ENCODE measurements at regions not wholly inside any gene's neighbourhood (a gene's known extent, or its start where the extent isn't known, plus 50 kb on each side); places are given as distances from the start of the nearest gene placed in this dataset.

DNA sequence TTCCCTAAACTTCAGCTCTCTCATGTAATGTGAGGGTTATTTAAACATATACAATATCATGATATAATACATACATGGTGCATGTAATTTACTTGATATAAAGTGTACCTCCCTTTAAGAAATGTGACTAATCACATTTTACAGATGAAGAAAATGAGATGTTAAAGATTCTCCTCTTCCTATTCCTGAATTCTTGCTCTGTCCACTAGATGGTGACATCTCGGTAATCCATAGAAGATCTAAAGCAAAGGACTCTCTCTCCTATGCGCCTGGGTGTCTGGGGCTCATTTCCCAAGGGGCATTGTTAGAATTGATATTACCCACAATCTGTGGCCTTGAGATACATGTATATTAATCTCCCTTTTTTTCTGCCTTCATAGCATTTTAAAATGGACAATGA, 804.9 kb downstream of the RAB28 start:
- H3K36me3 ChIP-seq (ENCODE audit: control insufficient read depth in 2 of 4, insufficient read depth in 4 of 4, low read length in 3 of 4): no peaks in the 10 kb centered on the region
- no peak overlapping the region for H2BK5ac ChIP-seq (ENCODE audit: low read depth, low read length)
- H2BK120ac ChIP-seq (replicated peaks; ENCODE audit: low read depth, low read length): no peak overlapping the region
- no peak overlapping the region for H4K91ac ChIP-seq (replicated peaks; ENCODE audit: insufficient read length, low read length)
- H3K18ac ChIP-seq (ENCODE audit: extremely low read depth, low read length): no peak overlapping the region
- DNase-seq (ENCODE audit: low read depth in 1 of 2, low spot score in 2 of 2) (no peak), FAIRE-seq (peak; percentile 19)
- H3K14ac ChIP-seq (ENCODE audit: insufficient read length): no peak overlapping the region
- no peak overlapping the region for H4K5ac ChIP-seq (ENCODE audit: insufficient read length, low read depth, low read length)
- H3K56ac ChIP-seq (replicated peaks; ENCODE audit: insufficient read length, low read depth, low read length): no peak overlapping the region
- peaks cover 9 to 12% of the 10 kb centered on the region in 2 experiments; a peak in 3 of 4 replicates for H3K9me3 ChIP-seq (ENCODE audit: insufficient read depth in 2 of 2, low read depth in 1 of 2, low read length in 1 of 2)
- H3K23ac ChIP-seq (ENCODE audit: insufficient read length): no peak overlapping the region
- no peak overlapping the region for H2AFZ ChIP-seq (ENCODE audit: low read length)
- POLR2A ChIA-PET (ENCODE audit: partially characterized antibody): no interaction called here
- no peak overlapping the region for H3K9ac ChIP-seq (replicated peaks in 1 of 4; ENCODE audit: extremely low read depth in 1 of 4, low read depth in 3 of 4, low read length in 3 of 4)
- 70% methylated on average over 2 of the region's 2 CpGs; no CpG with 5 or more reads in 1 of the 2 experiments for WGBS, 2 experiments (ENCODE audit: extremely low coverage in 1 of 2, insufficient coverage in 1 of 2, insufficient read length in 1 of 2, insufficient replicate concordance in 2 of 2, low coverage in 1 of 2, low lambda C conversion rate in 2 of 2, missing lambda C conversion rate in 1 of 2)
- H4K8ac ChIP-seq (ENCODE audit: extremely low read depth, insufficient read depth, low read length): no peak overlapping the region
- no peak overlapping the region for H2AK5ac ChIP-seq (ENCODE audit: low read depth, low read length)
- H2BK20ac ChIP-seq (ENCODE audit: low read length): no peak overlapping the region
- no peak overlapping the region for H3K27ac ChIP-seq (ENCODE audit: low read depth, low read length)
- no peak overlapping the region for H3K4ac ChIP-seq (replicated peaks; ENCODE audit: insufficient read length, low read depth, low read length)
- H3K23me2 ChIP-seq (ENCODE audit: low read depth, low read length): no peaks in the 10 kb centered on the region
- CTCF ChIA-PET (ENCODE audit: partially characterized antibody): interaction anchor here (0.8 to 2.0 kb wide), 4 partner anchors 9 to 89 kb away, joined by 3 to 9 read pairs (median 4); no protein-coding TSS in a partner anchor
- TF ChIP-seq SP2 (IDR thresholded peaks at IDR 0.05; ENCODE audit: low read length) (no peak), CBX5 (IDR thresholded peaks at IDR 0.05; ENCODE audit: low read depth, low read length) (no peak), POU5F1 (IDR thresholded peaks at IDR 0.05; ENCODE audit: low read depth, low read length) (no peak), NRF1 (IDR thresholded peaks at IDR 0.05; ENCODE audit: low read depth, low read length) (no peak), RAD21 (IDR thresholded peaks at IDR 0.05 in 1 of 2, conservative IDR thresholded peaks at IDR 0.05 in 1 of 2; ENCODE audit: low read depth in 2 of 2, low read length in 2 of 2) (peak; percentile 32 to 37)
- TF ChIP-seq, protein P1, sequence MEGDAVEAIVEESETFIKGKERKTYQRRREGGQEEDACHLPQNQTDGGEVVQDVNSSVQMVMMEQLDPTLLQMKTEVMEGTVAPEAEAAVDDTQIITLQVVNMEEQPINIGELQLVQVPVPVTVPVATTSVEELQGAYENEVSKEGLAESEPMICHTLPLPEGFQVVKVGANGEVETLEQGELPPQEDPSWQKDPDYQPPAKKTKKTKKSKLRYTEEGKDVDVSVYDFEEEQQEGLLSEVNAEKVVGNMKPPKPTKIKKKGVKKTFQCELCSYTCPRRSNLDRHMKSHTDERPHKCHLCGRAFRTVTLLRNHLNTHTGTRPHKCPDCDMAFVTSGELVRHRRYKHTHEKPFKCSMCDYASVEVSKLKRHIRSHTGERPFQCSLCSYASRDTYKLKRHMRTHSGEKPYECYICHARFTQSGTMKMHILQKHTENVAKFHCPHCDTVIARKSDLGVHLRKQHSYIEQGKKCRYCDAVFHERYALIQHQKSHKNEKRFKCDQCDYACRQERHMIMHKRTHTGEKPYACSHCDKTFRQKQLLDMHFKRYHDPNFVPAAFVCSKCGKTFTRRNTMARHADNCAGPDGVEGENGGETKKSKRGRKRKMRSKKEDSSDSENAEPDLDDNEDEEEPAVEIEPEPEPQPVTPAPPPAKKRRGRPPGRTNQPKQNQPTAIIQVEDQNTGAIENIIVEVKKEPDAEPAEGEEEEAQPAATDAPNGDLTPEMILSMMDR (IDR thresholded peaks at IDR 0.05; ENCODE audit: control extremely low read depth in 1 of 3, insufficient read depth in 1 of 3, low read depth in 1 of 3, low read length in 3 of 3): peak in 2 of 3 experiments; percentile 21 to 57; a peak in 2 of 4 replicates
- H4K20me1 ChIP-seq (replicated peaks in 1 of 2; ENCODE audit: control insufficient read depth in 1 of 2, insufficient read depth in 2 of 2, low read length in 2 of 2): no peaks in the 10 kb centered on the region
- H3K4me2 ChIP-seq (ENCODE audit: insufficient read depth in 1 of 2, low read depth in 2 of 2, low read length in 2 of 2): no peak overlapping the region
- H3K79me1 ChIP-seq (ENCODE audit: low read depth, low read length): no peaks in the 10 kb centered on the region
- no peaks in the 10 kb centered on the region for H3K4me1 ChIP-seq (replicated peaks in 1 of 4; ENCODE audit: control insufficient read depth in 3 of 4, insufficient read depth in 4 of 4, low read length in 3 of 4)
- H3K4me3 ChIP-seq (ENCODE audit: extremely low read depth in 1 of 4, insufficient read depth in 2 of 4, low read depth in 3 of 4, low read length in 4 of 4): no peak overlapping the region
- H2BK15ac ChIP-seq (ENCODE audit: low read length): no peak overlapping the region
- H3K27me3 ChIP-seq (replicated peaks in 1 of 4; ENCODE audit: control insufficient read depth in 3 of 4, extremely low read depth in 1 of 4, insufficient read depth in 3 of 4, low read length in 3 of 4): no peaks in the 10 kb centered on the region
- H3K79me2 ChIP-seq (ENCODE audit: control insufficient read depth in 1 of 2, insufficient read depth in 2 of 2, low read length in 2 of 2): no peaks in the 10 kb centered on the region
- no peak overlapping the region for H2BK12ac ChIP-seq (ENCODE audit: low read depth, low read length)
